ENCODE measurements at regions not wholly inside any gene's neighbourhood (a gene's known extent, or its start where the extent isn't known, plus 50 kb on each side); places are given as distances from the start of the nearest gene placed in this dataset.
"Not testable (repeated sequence)": the region's sequence is repeated elsewhere in the genome, so short reads cannot be mapped to it uniquely, and the experiment has no call there.

DNA sequence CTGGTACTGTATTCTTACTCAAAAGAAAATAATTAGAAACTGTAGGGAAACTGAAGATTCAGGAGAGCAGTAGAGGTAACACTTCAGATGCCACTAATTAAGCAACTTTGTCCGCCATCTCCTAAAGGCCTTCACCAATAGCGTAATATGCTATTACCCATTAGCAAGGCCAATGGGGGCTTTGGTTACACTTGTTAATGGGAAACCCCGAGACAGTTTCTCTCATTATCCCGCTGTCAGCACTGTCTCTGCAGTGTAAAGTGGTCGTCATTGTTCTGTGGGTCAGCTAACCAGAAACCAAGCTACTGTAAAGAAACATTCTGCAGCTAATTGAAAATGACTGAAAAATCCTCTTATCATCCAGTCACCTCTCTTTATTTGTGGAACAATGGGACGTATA lies 468.0 kb upstream of the POU3F2 start:
- DNase-seq, result no peak

DNA sequence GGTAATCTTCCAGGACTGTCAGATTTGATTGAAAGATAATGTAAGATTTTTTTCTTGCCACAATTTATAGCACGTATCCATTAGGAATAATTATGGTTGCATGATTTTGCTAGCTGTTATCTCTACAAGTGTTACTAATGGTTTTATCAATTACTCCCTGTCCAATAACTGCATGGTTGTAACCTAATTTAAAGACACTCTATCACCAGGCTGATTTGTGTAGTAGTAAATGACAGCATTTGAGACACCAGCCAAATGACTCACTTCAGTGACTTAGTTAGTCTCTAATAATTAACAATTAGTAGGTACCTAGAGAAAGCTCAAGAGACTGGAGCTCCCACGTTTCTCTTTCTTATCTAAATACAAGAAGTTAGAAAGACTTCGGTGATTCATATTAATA lies 453.8 kb upstream of the POU3F2 start:
- no peak for DNase-seq

DNA sequence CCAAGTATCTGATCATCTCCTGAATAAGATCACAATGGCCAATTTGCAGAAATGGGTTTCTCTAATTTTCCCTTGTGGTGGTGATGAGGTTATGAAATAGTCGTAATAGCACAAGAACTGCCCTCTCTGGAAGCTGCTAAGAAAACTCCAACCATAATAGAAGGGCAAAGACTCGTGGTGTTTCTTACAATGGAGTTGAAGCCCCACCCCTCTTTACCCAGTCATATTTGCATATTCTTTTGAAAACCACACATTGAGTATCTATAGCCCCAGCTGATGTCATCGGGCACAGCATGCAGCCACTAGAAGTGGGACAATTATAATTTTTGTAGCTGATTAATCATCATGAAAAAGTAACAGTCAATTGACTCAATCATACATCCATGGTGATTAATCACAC lies 452.1 kb upstream of the POU3F2 start:
- no peak for DNase-seq

DNA sequence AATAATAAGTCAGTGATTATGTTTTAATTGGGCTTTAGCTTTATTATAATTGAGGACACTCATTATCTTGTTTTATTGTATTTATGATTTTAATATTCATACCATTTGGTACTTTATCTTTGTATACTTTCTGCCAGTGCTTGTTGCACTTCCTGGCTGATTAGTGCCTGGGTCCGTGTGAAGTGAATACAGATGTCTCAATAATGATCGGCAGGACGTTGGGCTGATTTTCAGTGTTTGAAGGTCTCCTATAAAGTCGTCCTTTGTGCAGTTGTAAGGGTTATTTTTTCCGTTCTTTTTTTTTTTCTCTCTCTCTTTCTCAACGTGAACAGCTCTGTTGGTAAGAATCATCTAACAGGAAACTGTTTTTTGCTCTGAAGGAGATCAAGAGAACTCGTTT lies 450.0 kb upstream of the POU3F2 start:
- DNase-seq, result no peak

DNA sequence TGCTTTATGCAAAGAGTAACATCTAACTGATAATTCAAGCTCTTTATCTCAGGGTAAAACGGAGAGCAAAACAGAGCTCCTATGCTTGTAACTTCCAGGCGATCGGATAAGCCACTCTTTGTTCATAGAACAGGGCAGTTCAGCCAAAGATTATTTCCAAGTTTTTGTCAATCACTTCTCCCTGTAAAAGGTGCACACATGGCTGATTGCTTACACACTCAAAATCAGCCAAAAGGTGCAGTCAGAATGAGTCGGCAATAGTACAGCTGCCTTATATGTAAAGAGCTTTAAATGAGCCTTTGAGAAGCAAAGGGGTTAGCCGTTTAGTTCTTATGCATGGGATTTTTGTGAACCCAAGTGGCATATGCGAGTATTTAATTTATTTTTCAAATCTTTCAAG lies 449.6 kb upstream of the POU3F2 start:
- DNase-seq, result no peak

DNA sequence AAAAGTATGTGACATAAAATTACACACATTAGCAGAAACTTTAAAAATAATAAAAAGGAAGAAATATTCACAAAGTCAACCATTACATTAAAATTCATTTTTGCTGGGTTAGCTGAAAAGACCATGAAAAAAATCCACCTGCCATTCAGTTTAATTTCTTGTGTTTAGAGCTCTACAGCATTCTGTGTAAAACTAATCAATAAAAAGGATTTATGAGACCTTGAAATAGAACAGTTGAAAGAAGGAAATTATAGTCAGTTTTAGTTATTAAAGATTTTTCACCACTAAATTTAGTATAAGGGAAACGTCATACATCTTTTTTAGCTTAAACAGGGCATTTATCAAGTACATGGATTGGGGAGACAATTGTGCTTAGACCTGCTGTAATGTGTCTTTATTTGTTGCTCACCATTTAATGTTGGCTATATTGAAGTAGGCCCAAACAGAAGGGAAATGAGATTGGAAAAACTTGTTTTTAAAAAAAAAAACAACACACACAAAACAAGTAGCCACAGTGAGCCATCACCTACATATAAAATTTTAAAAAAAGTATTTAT lies 438.7 kb upstream of the POU3F2 start:
- DNase-seq, result no peak

DNA sequence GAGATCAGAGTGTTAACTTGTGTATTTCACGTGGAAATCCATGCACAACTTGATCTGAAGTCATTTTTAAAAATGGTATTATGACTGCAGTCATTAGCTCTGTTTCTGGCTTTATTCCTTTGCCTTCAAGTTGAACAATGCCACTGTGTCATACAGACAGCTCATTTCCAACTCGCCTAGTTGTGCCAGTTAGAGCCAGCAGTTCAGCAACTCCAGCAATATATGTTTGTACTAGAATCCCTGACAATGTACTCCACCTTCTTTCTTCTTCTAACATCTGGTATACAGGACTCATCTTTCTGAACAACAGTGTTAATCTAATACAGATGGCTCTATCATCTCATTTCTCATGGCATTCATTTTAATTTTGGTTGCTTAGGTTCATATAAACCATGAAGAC lies 418.3 kb upstream of the POU3F2 start:
- DNase-seq, result no peak

DNA sequence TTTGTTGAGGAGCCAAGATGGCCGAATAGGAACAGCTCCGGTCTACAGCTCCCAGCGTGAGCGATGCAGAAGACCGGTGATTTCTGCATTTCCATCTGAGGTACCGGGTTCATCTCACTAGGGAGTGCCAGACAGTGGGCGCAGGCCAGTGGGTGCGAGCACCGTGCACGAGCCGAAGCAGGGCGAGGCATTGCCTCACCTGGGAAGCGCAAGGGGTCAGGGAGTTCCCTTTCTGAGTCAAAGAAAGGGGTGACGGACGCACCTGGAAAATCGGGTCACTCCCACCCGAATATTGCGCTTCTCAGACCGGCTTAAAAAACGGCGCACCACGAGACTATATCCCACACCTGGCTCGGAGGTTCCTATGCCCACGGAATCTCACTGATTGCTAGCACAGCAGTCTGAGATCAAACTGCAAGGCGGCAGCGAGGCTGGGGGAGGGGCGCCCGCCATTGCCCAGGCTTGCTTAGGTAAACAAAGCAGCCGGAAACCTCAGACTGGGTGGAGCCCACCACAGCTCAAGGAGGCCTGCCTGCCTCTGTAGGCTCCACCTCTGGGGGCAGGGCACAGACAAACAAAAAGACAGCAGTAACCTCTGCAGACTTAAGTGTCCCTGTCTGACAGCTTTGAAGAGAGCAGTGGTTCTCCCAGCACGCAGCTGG lies 417.7 kb upstream of the POU3F2 start:
- not testable (repeated sequence) for DNase-seq

DNA sequence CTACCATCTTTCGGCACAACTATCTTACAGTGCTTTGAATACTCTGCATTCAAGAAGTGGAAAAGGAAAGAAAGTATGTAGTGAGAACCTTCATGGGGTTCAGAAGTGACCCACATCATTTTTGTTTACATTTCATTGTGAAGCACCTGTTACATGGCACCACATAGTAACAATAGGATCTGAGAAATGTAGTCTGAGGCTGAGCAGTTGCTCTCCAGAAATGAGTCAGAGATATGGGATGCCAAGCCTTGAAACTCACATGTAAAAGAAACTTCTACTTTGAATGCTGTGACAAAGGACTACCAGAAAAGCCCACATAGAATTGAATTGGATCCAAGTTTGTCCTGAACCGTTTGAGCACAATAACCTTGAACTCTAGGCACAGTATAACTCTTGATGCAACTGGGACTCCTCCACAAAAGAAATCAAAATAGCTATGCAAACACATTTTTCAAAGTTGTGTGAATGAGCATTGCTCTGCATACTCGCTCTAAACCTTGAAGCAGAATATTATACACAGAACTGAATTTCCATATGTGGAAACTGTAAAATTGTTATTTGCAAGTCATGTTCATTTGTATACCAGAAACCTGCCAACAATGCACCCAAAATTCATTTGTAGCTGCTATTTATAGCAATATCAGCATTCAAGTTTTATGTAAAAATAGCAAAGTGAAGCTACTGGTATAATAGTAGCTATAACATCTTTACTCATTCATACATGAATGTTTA lies 400.9 kb upstream of the POU3F2 start:
- no peak for DNase-seq

DNA sequence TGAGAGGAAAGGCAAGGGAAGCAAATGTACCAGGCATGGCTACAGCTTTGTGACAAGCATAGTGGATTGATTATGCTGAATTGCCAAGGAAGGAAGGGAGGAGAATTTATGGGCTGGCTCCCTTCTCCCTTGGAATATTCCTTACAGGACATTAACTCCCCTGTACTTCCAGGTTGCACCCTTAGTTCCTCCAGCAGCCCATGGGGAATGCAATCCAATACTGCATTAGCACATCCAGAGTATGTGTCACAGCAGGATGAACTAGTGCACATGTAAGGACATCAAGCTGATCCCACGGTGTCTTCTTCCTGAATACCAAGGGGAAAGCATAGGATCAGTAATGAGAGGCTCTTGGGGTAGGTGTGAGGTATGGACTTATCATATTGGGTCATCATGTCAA lies 390.7 kb upstream of the POU3F2 start:
- DNase-seq, result no peak

DNA sequence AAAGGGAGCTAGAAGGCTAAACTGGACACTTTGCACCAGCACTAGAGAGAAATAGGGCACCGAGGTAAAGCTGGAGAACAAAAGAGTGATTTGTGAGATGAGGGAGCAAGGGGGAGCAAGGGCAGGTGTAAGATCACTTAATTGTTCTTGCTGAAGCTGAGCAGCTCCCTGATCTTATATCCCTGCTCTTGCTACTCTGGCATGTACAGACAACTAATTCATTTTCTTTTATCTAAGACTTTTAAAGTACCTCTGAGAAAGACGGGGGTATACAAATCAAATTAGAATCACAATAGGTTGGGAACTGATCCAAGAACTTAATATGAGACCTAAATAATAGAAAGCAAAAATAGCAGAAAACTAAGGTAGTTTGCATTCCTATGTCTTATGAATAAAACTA lies 381.7 kb upstream of the POU3F2 start:
- DNase-seq, result no peak

DNA sequence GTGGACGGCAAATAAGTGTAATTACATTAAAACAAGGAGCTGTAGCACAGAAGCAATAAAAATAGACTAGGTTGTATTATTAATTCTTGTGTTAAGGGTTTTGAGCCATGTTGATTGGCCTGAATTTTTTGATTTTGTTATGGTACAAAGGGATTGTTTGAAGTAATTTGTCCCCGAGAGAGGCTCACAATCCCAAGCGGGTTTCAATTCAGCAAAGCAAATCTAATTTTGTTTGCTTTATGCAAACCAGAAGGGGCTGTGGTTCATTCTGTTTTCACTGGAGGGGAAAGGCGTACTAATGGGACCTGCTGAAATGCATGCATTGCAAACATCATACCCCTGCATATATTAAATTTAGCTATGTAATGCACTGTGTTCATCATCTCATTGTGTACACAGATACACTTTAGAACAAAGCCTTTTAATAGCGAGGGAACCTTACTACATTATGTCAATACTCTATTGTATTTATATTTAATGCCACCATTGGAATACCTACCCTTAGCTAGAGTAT lies 379.5 kb upstream of the POU3F2 start:
- no peak for DNase-seq

DNA sequence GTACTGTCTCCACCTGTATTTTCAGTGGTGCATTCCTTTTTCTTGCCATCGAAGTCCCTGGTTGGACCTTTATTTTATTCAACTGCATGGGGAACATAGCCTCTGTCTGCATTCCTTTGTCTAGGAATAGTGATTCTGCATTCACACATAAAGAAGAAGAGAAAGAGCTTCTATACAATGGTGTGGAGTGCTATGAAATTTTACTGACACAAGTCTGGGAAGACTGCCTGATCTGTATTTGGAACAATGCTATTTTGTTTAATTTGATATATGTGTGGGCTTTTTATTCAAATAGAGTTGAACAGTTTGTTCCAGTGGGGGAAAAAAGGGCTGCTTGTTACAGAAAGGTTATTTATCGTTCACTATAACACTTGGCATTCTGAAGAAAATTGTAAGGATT lies 375.7 kb upstream of the POU3F2 start:
- no peak for DNase-seq

DNA sequence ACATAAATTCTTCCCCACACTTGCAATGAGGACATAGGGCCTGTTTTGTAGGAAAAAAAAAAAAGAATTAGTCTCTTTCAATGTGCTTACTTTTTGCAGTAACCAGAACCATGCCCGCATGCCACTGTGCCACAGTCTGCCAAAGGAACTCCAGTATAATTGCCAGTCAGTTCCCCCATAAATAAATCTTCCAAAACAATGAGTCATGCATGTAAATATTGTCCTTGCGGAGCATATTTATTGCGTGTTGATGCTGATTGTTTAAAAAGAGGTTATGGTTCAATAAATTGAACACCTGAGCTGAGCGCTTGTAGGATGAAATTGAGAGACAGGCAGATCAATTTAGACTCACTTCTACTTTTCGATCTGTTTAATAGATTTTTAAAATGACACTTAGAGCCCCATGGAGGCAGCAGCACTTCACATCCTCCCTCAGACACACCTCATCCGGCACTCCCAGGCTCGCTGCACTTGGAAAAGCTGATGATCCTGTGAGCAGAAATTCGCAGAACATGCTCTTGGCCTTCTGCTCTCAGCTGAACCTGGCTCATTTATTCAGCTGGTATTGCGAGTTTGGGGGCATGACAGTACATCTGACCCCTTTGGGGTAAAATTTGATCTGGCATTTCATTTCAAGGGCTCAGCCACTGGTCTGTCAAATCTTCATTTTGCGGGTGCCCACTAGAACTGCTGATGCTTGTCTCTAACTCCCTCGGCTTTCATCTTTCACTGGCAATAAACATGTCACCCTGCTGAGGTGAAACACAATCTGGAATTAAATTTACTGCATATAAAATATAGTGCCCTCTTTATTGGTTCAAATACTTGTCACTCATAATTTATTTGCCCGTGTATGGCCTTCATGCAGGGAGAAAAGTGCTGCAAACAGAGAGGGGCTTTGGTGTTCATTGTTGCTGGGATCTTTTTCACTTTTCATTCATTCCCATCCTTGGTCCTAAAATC lies 371.1 kb upstream of the POU3F2 start:
- no peak for DNase-seq

DNA sequence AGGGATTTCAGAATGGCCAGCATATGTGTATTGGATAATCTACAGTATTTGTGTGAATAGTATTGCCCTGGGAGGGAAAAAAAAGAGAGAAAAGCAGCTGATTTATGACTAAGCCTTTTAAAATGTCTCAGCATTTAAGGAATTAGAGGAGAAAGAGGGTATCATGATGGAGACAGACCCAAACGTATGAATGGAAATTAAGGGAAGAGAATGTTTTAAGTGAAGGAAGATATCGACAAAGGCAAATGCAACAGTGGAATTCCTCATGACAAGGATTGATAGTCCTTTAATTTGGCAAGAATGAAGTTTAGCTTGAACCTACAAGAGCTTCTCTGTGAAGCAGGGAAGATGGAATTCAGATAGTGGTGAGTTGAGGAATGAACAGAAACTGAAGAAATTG lies 367.3 kb upstream of the POU3F2 start:
- no peak for DNase-seq

DNA sequence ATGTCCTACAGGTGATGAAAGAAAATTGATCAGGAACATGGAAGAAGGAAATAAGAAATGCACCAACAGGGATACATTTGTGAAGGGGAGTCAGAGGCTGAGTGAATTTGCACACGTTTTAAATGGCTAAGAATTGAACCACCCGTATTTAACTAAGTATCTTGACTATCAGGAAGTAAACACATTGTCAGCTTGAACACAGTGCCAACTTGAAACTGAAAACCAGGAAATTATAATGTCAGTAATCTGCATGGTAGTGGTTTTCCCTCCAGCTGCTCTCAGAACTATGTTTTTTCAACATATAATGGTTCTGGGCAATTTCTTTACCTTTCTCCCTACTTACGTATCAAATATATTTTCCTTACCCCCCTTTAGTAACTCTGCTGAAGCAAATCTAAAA lies 366.5 kb upstream of the POU3F2 start:
- no peak for DNase-seq

DNA sequence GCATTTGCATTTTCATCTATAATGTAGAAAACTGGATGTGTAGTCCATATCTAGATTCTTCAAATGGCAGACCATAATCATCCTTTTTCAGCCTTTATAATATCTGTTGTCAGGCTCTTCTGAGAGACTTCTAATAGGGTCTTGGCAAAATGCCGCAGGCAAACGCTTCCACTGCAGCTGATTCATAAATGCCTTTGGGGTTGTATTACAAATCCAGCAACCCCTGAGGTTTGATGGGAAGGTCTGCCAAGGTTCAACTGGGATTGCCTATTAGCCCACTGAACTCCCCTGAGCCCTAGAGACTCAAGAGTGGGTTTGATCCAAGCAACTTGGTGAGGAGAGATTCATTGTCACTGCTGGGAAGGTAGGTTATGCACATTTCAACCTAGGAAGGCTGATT lies 365.2 kb upstream of the POU3F2 start:
- DNase-seq, result no peak

DNA sequence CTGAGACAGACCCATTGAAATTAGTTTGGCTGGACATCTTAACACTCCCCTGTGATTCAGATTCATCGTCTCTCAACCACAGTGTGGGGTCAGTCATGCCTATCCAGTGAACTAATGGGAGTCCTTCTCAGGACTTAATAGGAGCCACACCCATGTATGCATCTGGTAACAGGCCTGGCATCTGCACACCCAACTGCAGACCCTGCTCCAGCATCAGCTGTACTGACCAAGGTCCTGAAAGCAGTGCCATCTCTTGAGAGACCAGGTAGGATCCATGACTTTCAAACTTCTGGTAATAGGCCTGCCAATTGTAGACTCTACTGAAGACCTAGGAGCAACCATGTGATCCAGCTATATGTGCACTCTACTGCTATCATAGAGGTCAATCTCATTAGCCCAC lies 363.6 kb upstream of the POU3F2 start:
- no peak for DNase-seq

DNA sequence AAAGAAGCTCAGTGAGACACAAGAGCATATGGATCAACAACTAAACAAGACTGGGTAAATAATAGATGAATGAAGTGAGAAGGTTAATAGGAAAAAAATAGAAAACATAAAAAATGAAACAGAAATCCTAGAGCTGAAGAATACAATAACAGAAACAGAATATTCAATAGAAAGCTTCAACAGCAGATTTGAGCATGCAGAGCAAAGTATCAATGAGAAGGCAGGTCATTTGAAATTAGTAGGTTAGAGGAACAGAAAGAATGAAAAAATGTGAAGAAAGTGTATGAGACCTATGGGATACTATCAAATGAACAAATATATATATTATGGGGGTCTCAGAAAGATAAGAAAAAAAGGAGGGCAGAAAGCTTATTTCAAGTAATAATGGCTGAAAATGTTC lies 362.9 kb upstream of the POU3F2 start:
- DNase-seq, result no peak

DNA sequence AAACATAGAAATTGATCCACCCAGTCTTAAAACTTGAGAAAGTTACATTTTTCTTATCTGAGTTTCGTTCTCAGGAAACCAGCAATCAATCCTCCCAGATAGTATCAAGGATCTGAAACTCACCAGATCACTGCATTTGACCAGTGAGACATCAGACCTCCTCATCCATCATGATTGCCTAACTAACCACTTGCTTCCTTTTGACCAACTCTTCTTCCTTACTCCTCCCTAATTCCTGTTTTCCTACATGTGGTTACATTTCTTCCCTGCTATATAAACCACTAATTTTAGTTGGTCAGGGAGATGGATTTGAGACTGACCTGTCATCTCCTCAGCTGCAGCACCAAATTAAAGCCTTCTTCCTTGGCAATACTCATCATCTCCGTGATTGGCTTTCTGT lies 357.1 kb upstream of the POU3F2 start:
- no peak for DNase-seq

DNA sequence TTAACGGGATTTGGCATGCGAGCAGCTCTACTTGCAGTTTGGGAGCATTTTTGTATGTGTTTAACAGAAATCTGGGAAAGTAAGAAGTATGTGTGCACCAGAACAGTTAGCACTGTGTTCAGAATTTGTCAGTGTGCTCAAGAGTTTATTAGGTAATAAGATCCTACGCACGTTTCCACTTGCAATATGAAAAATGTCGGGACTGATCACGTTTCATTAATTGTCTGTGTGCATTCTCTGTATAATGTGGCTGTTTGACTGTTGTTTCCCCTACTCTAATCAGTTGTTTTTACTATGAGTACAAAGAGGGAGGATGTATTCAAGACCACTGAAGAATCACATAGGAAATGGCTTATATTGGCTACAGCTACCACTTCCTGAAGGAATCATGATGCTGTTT lies 349.7 kb upstream of the POU3F2 start:
- DNase-seq, result no peak

DNA sequence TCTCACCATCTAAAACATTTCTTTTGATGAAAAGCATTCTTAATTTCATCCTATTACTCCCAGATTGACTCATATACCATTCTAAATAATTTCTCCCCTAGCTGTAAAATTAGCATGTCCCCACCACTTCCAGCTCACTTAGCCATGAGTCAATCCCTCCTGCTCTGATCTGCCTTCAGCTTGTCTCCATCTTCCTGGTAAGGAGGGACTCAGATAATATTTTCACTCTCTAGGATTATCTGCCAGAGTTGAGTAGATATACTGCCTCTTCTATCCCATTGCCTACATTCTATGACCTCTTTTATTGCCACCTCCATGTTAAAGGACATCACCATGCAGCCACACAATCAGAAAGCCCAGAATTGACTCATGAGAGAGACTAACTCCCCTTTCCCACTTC lies 348.8 kb upstream of the POU3F2 start:
- no peak for DNase-seq

DNA sequence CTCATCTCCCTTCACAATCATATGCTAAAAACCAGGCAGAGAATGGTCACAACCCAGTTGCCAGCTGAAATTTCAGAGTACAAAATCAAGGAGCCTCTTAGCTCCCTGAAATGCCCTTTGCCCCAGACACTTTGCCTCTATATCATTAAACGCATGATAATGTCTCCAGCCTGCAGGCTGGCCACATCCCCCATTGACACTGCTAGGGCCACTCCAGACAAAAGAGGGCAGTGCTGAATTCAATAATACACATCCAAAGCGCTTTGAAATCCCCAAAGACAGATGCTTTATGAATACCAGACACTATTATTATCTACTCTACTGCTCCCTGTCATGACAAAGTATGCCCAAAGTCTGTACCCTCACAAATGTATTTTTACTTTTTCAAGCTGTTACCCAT lies 348.3 kb upstream of the POU3F2 start:
- no peak for DNase-seq
